ENCODE measurements at regions not wholly inside any gene's neighbourhood (a gene's known extent, or its start where the extent isn't known, plus 50 kb on each side); places are given as distances from the start of the nearest gene placed in this dataset.

GRCh38 chr13:105167385-105167784, 1368.1 kb downstream of the EFNB2 start:
- H3K27me3 Mint-ChIP-seq: no peaks in the 10 kb centered on the region
- DNase-seq: no peak
- H3K9me3 Mint-ChIP-seq: no peaks in the 10 kb centered on the region
- H3K27ac Mint-ChIP-seq: no peak overlapping the region
- no peaks in the 10 kb centered on the region for H3K4me1 Mint-ChIP-seq (ENCODE audit: low read depth)
- no peak overlapping the region for H3K4me3 Mint-ChIP-seq
- no peak for TF ChIP-seq CTCF (IDR thresholded peaks at IDR 0.05)
- no peaks in the 10 kb centered on the region for H3K36me3 Mint-ChIP-seq (ENCODE audit: low read depth)
- ChIA-PET POLR2A (no interaction called here), CTCF (no interaction called here)
- ATAC-seq: no peak
- intact Hi-C loops (cut with micrococcal nuclease): no loop called here

GRCh38 chr13:105165449-105166125, 1369.9 kb downstream of the EFNB2 start:
- Mint-ChIP-seq H3K27ac (no peak overlapping the region), H3K36me3 (ENCODE audit: low read depth) (no peaks in the 10 kb centered on the region), H3K9me3 (no peaks in the 10 kb centered on the region), H3K27me3 (peaks cover 4% of the 10 kb centered on the region), H3K4me3 (no peak overlapping the region), H3K4me1 (ENCODE audit: low read depth) (no peaks in the 10 kb centered on the region)
- ChIA-PET POLR2A (no interaction called here), CTCF (no interaction called here)
- intact Hi-C loops (cut with micrococcal nuclease): no loop called here
- no peak for TF ChIP-seq CTCF (IDR thresholded peaks at IDR 0.05)
- ATAC-seq: no peak
- DNase-seq: no peak

- H3K36me3 Mint-ChIP-seq (ENCODE audit: low read depth): no peaks in the 10 kb centered on the region
These were observed 1375.6 kb downstream of the EFNB2 start for GRCh38 chr13:105159841-105160240.

GRCh38 chr13:105153611-105154010, 1381.9 kb downstream of the EFNB2 start:
- no peak overlapping the region for H3K27ac Mint-ChIP-seq

More at GRCh38 chr13:105159841-105160240, 1375.6 kb downstream of the EFNB2 start:
- POLR2A ChIA-PET: no interaction called here
- DNase-seq (no peak), ATAC-seq (no peak)
- Mint-ChIP-seq H3K4me1 (ENCODE audit: low read depth) (no peaks in the 10 kb centered on the region), H3K9me3 (no peaks in the 10 kb centered on the region), H3K4me3 (no peak overlapping the region), H3K27me3 (peaks cover 4% of the 10 kb centered on the region), H3K27ac (no peak overlapping the region)
- intact Hi-C loops (cut with micrococcal nuclease): no loop called here
- no peak for TF ChIP-seq CTCF (IDR thresholded peaks at IDR 0.05)
- CTCF ChIA-PET: no interaction called here

More at GRCh38 chr13:105153611-105154010, 1381.9 kb downstream of the EFNB2 start:
- peaks cover 3% of the 10 kb centered on the region for H3K27me3 Mint-ChIP-seq
- H3K4me3 Mint-ChIP-seq: no peak overlapping the region
- DNase-seq (no peak), ATAC-seq (no peak)
- CTCF ChIA-PET: interaction anchor here (1.0 kb wide), 1 partner anchor 14 kb away, joined by 3 read pairs; no protein-coding TSS in a partner anchor
- intact Hi-C loops (cut with micrococcal nuclease): no loop called here
- POLR2A ChIA-PET: no interaction called here
- no peak for TF ChIP-seq CTCF (IDR thresholded peaks at IDR 0.05)
- H3K4me1 Mint-ChIP-seq (ENCODE audit: low read depth): no peaks in the 10 kb centered on the region
- no peaks in the 10 kb centered on the region for H3K36me3 Mint-ChIP-seq (ENCODE audit: low read depth)
- H3K9me3 Mint-ChIP-seq: no peaks in the 10 kb centered on the region

Measured in activated CD8-positive, alpha-beta T cell treated with anti-CD3 and anti-CD28 coated beads for 36 hours (primary cell).